ENCODE measurements at regions not wholly inside any gene's neighbourhood (a gene's known extent, or its start where the extent isn't known, plus 50 kb on each side); places are given as distances from the start of the nearest gene placed in this dataset.

DNA sequence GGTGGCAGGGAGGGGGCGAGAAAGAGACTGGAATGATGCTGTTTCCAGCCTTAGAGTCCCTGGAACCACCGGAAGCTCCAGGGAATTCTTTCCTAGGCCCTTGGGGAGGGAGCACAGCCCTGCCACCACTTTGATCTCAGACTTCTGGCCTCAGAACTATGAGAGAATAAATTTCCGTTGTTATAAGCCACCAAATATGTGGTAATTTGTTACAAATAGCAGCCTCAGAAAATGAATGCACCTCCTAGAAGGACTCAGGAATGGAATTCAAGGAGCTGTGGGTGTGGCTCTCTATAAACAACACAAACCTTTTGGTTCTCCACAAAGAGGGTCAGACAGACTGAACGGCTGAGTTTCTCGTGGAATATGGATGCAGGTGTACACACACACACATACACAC, 144.5 kb downstream of the ACKR3 start:
- H3K4me3 ChIP-seq (replicated peaks in 1 of 4; ENCODE audit: control extremely low read depth in 1 of 4, insufficient read depth in 1 of 4, low read depth in 3 of 4, low read length in 4 of 4): no peak overlapping the region
- H3K9ac ChIP-seq (ENCODE audit: insufficient read depth, low read length): no peak overlapping the region
- no peaks in the 10 kb centered on the region for H3K27me3 ChIP-seq (ENCODE audit: control insufficient read depth, insufficient read depth, low read length)
- H3K79me2 ChIP-seq (ENCODE audit: control insufficient read depth, insufficient read depth, low read length): no peaks in the 10 kb centered on the region
- peak in 1 of 2 donors; percentile 79 for DNase-seq (ENCODE audit: low read depth in 2 of 2)
- no peak for TF ChIP-seq EZH2 (IDR thresholded peaks at IDR 0.05; ENCODE audit: low read length, missing control alignments)
- TF ChIP-seq, protein P1, sequence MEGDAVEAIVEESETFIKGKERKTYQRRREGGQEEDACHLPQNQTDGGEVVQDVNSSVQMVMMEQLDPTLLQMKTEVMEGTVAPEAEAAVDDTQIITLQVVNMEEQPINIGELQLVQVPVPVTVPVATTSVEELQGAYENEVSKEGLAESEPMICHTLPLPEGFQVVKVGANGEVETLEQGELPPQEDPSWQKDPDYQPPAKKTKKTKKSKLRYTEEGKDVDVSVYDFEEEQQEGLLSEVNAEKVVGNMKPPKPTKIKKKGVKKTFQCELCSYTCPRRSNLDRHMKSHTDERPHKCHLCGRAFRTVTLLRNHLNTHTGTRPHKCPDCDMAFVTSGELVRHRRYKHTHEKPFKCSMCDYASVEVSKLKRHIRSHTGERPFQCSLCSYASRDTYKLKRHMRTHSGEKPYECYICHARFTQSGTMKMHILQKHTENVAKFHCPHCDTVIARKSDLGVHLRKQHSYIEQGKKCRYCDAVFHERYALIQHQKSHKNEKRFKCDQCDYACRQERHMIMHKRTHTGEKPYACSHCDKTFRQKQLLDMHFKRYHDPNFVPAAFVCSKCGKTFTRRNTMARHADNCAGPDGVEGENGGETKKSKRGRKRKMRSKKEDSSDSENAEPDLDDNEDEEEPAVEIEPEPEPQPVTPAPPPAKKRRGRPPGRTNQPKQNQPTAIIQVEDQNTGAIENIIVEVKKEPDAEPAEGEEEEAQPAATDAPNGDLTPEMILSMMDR (conservative IDR thresholded peaks at IDR 0.05 in 1 of 2, IDR thresholded peaks at IDR 0.05 in 1 of 2; ENCODE audit: low read depth in 1 of 2, low read length in 2 of 2): no peak
- no peaks in the 10 kb centered on the region for H3K9me3 ChIP-seq (ENCODE audit: control insufficient read depth, insufficient read depth, low read depth, low read length)
- H4K20me1 ChIP-seq (ENCODE audit: control insufficient read depth, extremely low read depth, insufficient read depth, low read length): no peaks in the 10 kb centered on the region
- H3K4me1 ChIP-seq (ENCODE audit: control insufficient read depth, extremely low read depth, insufficient read depth, low read length): no peaks in the 10 kb centered on the region
- no peak overlapping the region for H2AFZ ChIP-seq (ENCODE audit: low read length)
- H3K4me2 ChIP-seq (ENCODE audit: extremely low read depth, insufficient read depth, low read length): no peak overlapping the region
- no peaks in the 10 kb centered on the region for H3K36me3 ChIP-seq (ENCODE audit: control insufficient read depth, insufficient read depth, low read length)
- no peak overlapping the region for H3K27ac ChIP-seq (ENCODE audit: insufficient read depth, low read length)

DNA sequence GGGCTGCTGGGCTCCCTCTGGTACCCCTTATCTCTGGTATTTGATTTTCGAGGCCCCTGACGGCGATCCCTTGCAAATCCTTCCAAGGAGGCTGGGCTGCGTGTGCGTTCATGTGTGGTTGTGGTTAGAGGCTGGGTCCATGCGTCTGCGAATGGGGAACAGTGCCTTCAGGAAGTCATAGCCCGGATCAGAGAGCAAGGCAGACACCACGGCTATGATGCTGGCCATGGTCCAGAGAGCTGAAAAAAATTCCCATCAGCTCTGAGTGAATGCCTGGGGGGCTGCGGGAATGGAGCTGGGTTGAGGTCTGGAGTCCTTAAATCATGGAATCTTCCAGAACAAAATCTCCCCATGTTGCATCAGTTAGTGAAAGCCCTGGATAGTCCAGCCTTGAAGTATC, 145.5 kb downstream of the ACKR3 start:
- no peak overlapping the region for H3K4me3 ChIP-seq (replicated peaks in 1 of 4; ENCODE audit: control extremely low read depth in 1 of 4, insufficient read depth in 1 of 4, low read depth in 3 of 4, low read length in 4 of 4)
- H2AFZ ChIP-seq (ENCODE audit: low read length): no peak overlapping the region
- no peak overlapping the region for H3K27ac ChIP-seq (ENCODE audit: insufficient read depth, low read length)
- TF ChIP-seq, protein P1 (conservative IDR thresholded peaks at IDR 0.05 in 1 of 2, IDR thresholded peaks at IDR 0.05 in 1 of 2; ENCODE audit: low read depth in 1 of 2, low read length in 2 of 2): no peak
- no peak for TF ChIP-seq EZH2 (IDR thresholded peaks at IDR 0.05; ENCODE audit: low read length, missing control alignments)
- no peaks in the 10 kb centered on the region for H3K4me1 ChIP-seq (ENCODE audit: control insufficient read depth, extremely low read depth, insufficient read depth, low read length)
- no peaks in the 10 kb centered on the region for H3K27me3 ChIP-seq (ENCODE audit: control insufficient read depth, insufficient read depth, low read length)
- H3K36me3 ChIP-seq (ENCODE audit: control insufficient read depth, insufficient read depth, low read length): no peaks in the 10 kb centered on the region
- peak; percentile 7 to 65 for DNase-seq (ENCODE audit: low read depth in 2 of 2)
- H3K79me2 ChIP-seq (ENCODE audit: control insufficient read depth, insufficient read depth, low read length): no peaks in the 10 kb centered on the region
- no peak overlapping the region for H3K9ac ChIP-seq (ENCODE audit: insufficient read depth, low read length)
- H3K4me2 ChIP-seq (ENCODE audit: extremely low read depth, insufficient read depth, low read length): no peak overlapping the region
- no peaks in the 10 kb centered on the region for H3K9me3 ChIP-seq (ENCODE audit: control insufficient read depth, insufficient read depth, low read depth, low read length)
- H4K20me1 ChIP-seq (ENCODE audit: control insufficient read depth, extremely low read depth, insufficient read depth, low read length): no peaks in the 10 kb centered on the region

DNA sequence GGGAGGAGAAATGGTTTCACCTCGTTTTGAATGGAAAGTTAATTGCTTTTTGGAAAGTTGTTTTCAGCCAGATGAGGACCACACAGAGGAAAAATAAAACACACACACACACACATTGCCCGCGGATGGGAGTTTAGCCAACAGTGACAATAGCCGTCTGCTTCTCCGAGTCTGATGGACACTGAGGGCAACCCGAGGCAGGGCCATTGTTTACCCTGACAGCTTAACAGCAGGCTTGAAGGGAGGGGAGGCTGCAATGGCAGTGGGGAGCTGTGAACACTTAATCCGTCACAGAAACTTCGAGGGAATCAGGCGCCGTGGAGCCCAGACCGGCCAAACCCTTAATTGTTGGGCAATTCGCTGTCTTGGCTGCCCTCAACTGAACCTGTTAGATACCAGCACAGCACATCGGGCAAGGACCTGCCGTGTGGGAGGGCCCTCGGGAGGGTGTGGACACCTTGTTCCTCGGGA, 145.9 kb downstream of the ACKR3 start:
- H3K27ac ChIP-seq (ENCODE audit: insufficient read depth, low read length): no peak overlapping the region
- no peak overlapping the region for H3K9ac ChIP-seq (ENCODE audit: insufficient read depth, low read length)
- H2AFZ ChIP-seq (ENCODE audit: low read length): no peak overlapping the region
- no peaks in the 10 kb centered on the region for H4K20me1 ChIP-seq (ENCODE audit: control insufficient read depth, extremely low read depth, insufficient read depth, low read length)
- H3K4me1 ChIP-seq (ENCODE audit: control insufficient read depth, extremely low read depth, insufficient read depth, low read length): no peaks in the 10 kb centered on the region
- H3K9me3 ChIP-seq (ENCODE audit: control insufficient read depth, insufficient read depth, low read depth, low read length): no peaks in the 10 kb centered on the region
- no peak overlapping the region for H3K4me3 ChIP-seq (replicated peaks in 1 of 4; ENCODE audit: control extremely low read depth in 1 of 4, insufficient read depth in 1 of 4, low read depth in 3 of 4, low read length in 4 of 4)
- no peaks in the 10 kb centered on the region for H3K79me2 ChIP-seq (ENCODE audit: control insufficient read depth, insufficient read depth, low read length)
- no peaks in the 10 kb centered on the region for H3K27me3 ChIP-seq (ENCODE audit: control insufficient read depth, insufficient read depth, low read length)
- DNase-seq (ENCODE audit: low read depth in 2 of 2): peak; percentile 24 to 34
- H3K36me3 ChIP-seq (ENCODE audit: control insufficient read depth, insufficient read depth, low read length): no peaks in the 10 kb centered on the region
- TF ChIP-seq, protein P1 (conservative IDR thresholded peaks at IDR 0.05 in 1 of 2, IDR thresholded peaks at IDR 0.05 in 1 of 2; ENCODE audit: low read depth in 1 of 2, low read length in 2 of 2): no peak
- TF ChIP-seq EZH2 (IDR thresholded peaks at IDR 0.05; ENCODE audit: low read length, missing control alignments): no peak
- H3K4me2 ChIP-seq (ENCODE audit: extremely low read depth, insufficient read depth, low read length): no peak overlapping the region

Measured in fibroblast of lung (primary cell).